ENCODE measurements at regions not wholly inside any gene's neighbourhood (a gene's known extent, or its start where the extent isn't known, plus 50 kb on each side); places are given as distances from the start of the nearest gene placed in this dataset.

DNA sequence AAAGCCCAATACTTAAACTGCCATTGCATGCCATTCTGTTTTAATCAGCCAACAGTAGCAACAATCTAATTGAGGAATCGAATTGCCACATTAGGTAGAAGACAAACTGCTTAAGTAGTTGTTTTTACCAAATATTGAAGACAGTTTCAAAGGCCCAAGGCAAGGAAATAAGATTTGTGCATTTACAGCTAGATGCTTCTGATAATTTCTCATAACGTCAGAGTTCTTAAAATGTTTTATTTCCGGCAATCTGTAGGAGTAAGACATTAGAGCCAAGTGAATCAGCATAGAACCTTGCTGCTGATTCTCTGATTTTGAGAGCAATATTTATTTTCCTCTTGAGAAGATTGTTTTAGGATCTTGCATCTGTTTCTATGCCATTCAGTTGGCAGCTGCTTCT is 174.3 kb downstream of the RBM43 start:
- in situ Hi-C loops (cut with MboI; ENCODE audit: low sequenced_read_pairs): no loop called here
- H3K4me3 ChIP-seq: no peak overlapping the region
- H3K36me3 ChIP-seq (replicated peaks): no peaks in the 10 kb centered on the region

GRCh38 chr2:151085181-151085611 is 176.5 kb downstream of the RBM43 start:
- Histone ChIP-seq H3K4me3 (no peak overlapping the region), H3K4me1 (peaks cover 12% of the 10 kb centered on the region), H3K36me3 (replicated peaks) (no peaks in the 10 kb centered on the region), H3K27me3 (ENCODE audit: low read depth) (no peaks in the 10 kb centered on the region), H3K9me3 (no peaks in the 10 kb centered on the region)
- in situ Hi-C loops (cut with MboI; ENCODE audit: low sequenced_read_pairs): no loop called here
- no peak for DNase-seq (ENCODE audit: low spot score in 2 of 2)

More for the DNA sequence above, 174.3 kb downstream of the RBM43 start:
- Histone ChIP-seq H3K4me1 (peaks cover 12% of the 10 kb centered on the region), H3K9me3 (no peaks in the 10 kb centered on the region), H3K27me3 (ENCODE audit: low read depth) (no peaks in the 10 kb centered on the region)
- no peak for DNase-seq (ENCODE audit: low spot score in 2 of 2)

- Histone ChIP-seq H3K27me3 (ENCODE audit: low read depth) (no peaks in the 10 kb centered on the region), H3K4me1 (peaks cover 12% of the 10 kb centered on the region), H3K9me3 (no peaks in the 10 kb centered on the region), H3K4me3 (no peak overlapping the region), H3K36me3 (replicated peaks) (no peaks in the 10 kb centered on the region)
- DNase-seq (ENCODE audit: low spot score in 2 of 2): peak in 1 of 2 experiments; percentile 35
- in situ Hi-C loops (cut with MboI; ENCODE audit: low sequenced_read_pairs): no loop called here
Measured at GRCh38 chr2:151083856-151084795, 177.5 kb downstream of the RBM43 start.

DNA sequence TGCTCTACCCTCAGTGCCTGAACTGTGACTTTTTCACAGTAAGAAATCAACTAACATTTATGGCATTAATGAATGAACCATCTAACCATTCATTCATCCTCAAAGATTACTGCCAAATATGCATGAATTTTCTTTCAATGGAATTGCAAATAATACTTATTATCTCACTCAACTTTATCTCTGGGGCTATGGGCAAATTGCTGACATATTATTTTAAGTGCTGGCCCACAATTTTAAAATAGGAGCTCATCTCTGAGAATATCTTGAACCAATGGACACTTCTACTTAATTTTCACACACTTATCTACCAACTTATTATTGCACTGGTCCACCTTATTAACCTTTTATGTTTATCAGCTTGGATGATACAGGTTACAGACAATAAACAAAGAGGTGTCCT is 182.8 kb downstream of the RBM43 start:
- in situ Hi-C loops (cut with MboI; ENCODE audit: low sequenced_read_pairs): no loop called here
- Histone ChIP-seq H3K9me3 (no peaks in the 10 kb centered on the region; the same call in 1 of the 2 replicates), H3K4me1 (peaks cover 3% of the 10 kb centered on the region), H3K4me3 (no peak overlapping the region), H3K27me3 (ENCODE audit: low read depth) (no peaks in the 10 kb centered on the region), H3K36me3 (replicated peaks) (no peaks in the 10 kb centered on the region)
- DNase-seq (ENCODE audit: low spot score in 2 of 2): no peak

- no peak overlapping the region for H3K4me3 ChIP-seq
- no peaks in the 10 kb centered on the region for H3K36me3 ChIP-seq (replicated peaks)
- no peak for DNase-seq (ENCODE audit: low spot score in 2 of 2)
- peaks cover 8% of the 10 kb centered on the region for H3K4me1 ChIP-seq
- no peaks in the 10 kb centered on the region for H3K27me3 ChIP-seq (ENCODE audit: low read depth)
- no peaks in the 10 kb centered on the region; the same call in 1 of the 2 replicates for H3K9me3 ChIP-seq
- in situ Hi-C loops (cut with MboI; ENCODE audit: low sequenced_read_pairs): loop anchor here (25.0 kb wide), 1 partner anchor 165 kb away; no protein-coding TSS in a partner anchor
Measured at GRCh38 chr2:151071906-151072305, 189.8 kb downstream of the RBM43 start.

- peak in 1 of 2 experiments; percentile 24 for DNase-seq (ENCODE audit: low spot score in 2 of 2)
- Histone ChIP-seq H3K9me3 (no peaks in the 10 kb centered on the region; the same call in 1 of the 2 replicates), H3K4me1 (peaks cover 8% of the 10 kb centered on the region), H3K27me3 (ENCODE audit: low read depth) (no peaks in the 10 kb centered on the region), H3K36me3 (replicated peaks) (no peaks in the 10 kb centered on the region), H3K4me3 (no peak overlapping the region)
- in situ Hi-C loops (cut with MboI; ENCODE audit: low sequenced_read_pairs): loop anchor here (25.0 kb wide), 1 partner anchor 166 kb away; no protein-coding TSS in a partner anchor
Measured at GRCh38 chr2:151071382-151071781, 190.3 kb downstream of the RBM43 start.

GRCh38 chr2:151070253-151070652 is 191.4 kb downstream of the RBM43 start:
- H3K9me3 ChIP-seq: no peaks in the 10 kb centered on the region; the same call in 1 of the 2 replicates
- H3K27me3 ChIP-seq (ENCODE audit: low read depth): no peaks in the 10 kb centered on the region
- DNase-seq (ENCODE audit: low spot score in 2 of 2): peak in 1 of 2 experiments; percentile 69
- H3K4me3 ChIP-seq: no peak overlapping the region
- no peaks in the 10 kb centered on the region for H3K36me3 ChIP-seq (replicated peaks)
- in situ Hi-C loops (cut with MboI; ENCODE audit: low sequenced_read_pairs): loop anchor here (25.0 kb wide), 1 partner anchor 167 kb away; no protein-coding TSS in a partner anchor
- H3K4me1 ChIP-seq: peaks cover 8% of the 10 kb centered on the region

GRCh38 chr2:151067658-151068369 is 193.8 kb downstream of the RBM43 start:
- peaks cover 19% of the 10 kb centered on the region for H3K4me1 ChIP-seq
- no peak for DNase-seq (ENCODE audit: low spot score in 2 of 2)
- in situ Hi-C loops (cut with MboI; ENCODE audit: low sequenced_read_pairs): loop anchor here (25.0 kb wide), 1 partner anchor 169 kb away; no protein-coding TSS in a partner anchor

DNA sequence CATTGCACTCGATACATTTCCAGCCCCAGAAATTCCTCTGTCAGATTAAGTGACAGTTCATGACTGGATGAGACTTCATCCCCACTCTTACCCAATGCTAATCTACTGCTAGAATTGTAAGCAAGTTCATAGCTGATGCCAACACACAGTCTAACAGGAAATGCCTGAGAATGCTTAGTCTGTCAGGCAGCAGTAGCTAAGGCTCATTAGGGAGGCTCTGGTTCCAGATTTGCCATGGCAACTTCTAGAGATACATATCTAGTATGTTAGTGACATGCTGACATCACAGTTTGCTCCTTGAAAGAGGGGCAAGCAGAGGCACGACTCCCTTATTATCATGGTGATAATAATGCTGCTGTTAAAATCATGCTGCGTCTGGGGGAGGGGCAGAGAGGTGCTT is 198.4 kb downstream of the RBM43 start:
- H3K4me1 ChIP-seq: peaks cover 12% of the 10 kb centered on the region
- peak; percentile 75 to 87 for DNase-seq (ENCODE audit: low spot score in 2 of 2)
- H3K9me3 ChIP-seq: no peaks in the 10 kb centered on the region
- no peaks in the 10 kb centered on the region for H3K36me3 ChIP-seq (replicated peaks)
- in situ Hi-C loops (cut with MboI; ENCODE audit: low sequenced_read_pairs): loop anchor here (25.0 kb wide), 1 partner anchor 174 kb away; no protein-coding TSS in a partner anchor
- no peak overlapping the region for H3K4me3 ChIP-seq
- no peaks in the 10 kb centered on the region for H3K27me3 ChIP-seq (ENCODE audit: low read depth)

More at GRCh38 chr2:151067658-151068369, 193.8 kb downstream of the RBM43 start:
- no peak overlapping the region for H3K4me3 ChIP-seq
- no peaks in the 10 kb centered on the region for H3K27me3 ChIP-seq (ENCODE audit: low read depth)
- H3K36me3 ChIP-seq (replicated peaks): no peaks in the 10 kb centered on the region
- H3K9me3 ChIP-seq: no peaks in the 10 kb centered on the region

DNA sequence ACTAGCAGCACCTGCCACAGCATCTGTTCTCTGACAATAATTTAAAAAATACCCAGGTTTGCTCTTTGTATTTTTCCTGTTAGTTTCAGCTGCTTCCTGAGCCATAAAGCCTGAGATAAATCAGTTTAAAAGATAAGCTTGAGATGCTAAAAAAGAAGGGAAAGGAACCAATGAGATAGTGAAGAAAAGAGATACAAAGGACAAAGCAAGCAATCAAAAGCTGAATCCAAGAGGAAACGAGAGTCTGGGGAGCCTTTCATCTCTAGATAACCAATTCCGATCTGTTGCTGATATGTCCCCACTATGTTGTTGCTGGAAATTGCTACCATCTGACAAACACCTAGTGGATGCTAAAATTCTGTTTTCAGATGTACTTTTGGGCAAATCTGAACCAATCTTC is 201.4 kb downstream of the RBM43 start:
- H3K9me3 ChIP-seq: no peaks in the 10 kb centered on the region
- in situ Hi-C loops (cut with MboI; ENCODE audit: low sequenced_read_pairs): loop anchor here (25.0 kb wide), 1 partner anchor 177 kb away; no protein-coding TSS in a partner anchor
- H3K27me3 ChIP-seq (ENCODE audit: low read depth): no peaks in the 10 kb centered on the region
- H3K36me3 ChIP-seq (replicated peaks): no peaks in the 10 kb centered on the region
- H3K4me3 ChIP-seq: no peak overlapping the region
- DNase-seq (ENCODE audit: low spot score in 2 of 2): no peak
- H3K4me1 ChIP-seq: peaks cover 12% of the 10 kb centered on the region

DNA sequence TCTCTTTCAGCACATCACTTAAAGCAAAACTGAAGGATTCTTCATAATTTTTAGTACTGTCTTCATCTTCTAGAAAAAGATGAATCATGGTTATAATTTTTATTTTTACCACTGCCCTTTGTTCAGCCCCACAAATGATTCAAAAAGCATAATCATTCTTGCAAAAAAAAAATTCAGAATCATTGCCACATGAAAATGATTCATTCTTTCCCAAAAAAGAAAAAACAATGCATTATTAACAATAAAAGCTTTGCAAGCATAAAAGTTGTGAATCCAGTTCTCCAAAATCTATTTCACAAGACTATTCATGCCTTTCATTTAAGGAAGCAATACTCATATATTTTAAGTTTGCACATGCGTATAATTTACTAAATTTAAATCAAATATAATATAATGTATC is 204.8 kb downstream of the RBM43 start:
- no peak for DNase-seq (ENCODE audit: low spot score in 2 of 2)
- Histone ChIP-seq H3K4me3 (no peak overlapping the region), H3K27me3 (ENCODE audit: low read depth) (no peaks in the 10 kb centered on the region), H3K9me3 (no peaks in the 10 kb centered on the region), H3K4me1 (no peaks in the 10 kb centered on the region), H3K36me3 (replicated peaks) (no peaks in the 10 kb centered on the region)
- in situ Hi-C loops (cut with MboI; ENCODE audit: low sequenced_read_pairs): loop anchor here (25.0 kb wide), 1 partner anchor 180 kb away; no protein-coding TSS in a partner anchor

- DNase-seq (ENCODE audit: low spot score in 2 of 2): no peak
- no peaks in the 10 kb centered on the region for H3K4me1 ChIP-seq
- no peaks in the 10 kb centered on the region for H3K36me3 ChIP-seq (replicated peaks)
- no peaks in the 10 kb centered on the region for H3K27me3 ChIP-seq (ENCODE audit: low read depth)
- in situ Hi-C loops (cut with MboI; ENCODE audit: low sequenced_read_pairs): loop anchor here (25.0 kb wide), 1 partner anchor 184 kb away; no protein-coding TSS in a partner anchor
- H3K9me3 ChIP-seq: no peaks in the 10 kb centered on the region
- no peak overlapping the region for H3K4me3 ChIP-seq
Measured at GRCh38 chr2:151053661-151053990, 208.0 kb downstream of the RBM43 start.

DNA sequence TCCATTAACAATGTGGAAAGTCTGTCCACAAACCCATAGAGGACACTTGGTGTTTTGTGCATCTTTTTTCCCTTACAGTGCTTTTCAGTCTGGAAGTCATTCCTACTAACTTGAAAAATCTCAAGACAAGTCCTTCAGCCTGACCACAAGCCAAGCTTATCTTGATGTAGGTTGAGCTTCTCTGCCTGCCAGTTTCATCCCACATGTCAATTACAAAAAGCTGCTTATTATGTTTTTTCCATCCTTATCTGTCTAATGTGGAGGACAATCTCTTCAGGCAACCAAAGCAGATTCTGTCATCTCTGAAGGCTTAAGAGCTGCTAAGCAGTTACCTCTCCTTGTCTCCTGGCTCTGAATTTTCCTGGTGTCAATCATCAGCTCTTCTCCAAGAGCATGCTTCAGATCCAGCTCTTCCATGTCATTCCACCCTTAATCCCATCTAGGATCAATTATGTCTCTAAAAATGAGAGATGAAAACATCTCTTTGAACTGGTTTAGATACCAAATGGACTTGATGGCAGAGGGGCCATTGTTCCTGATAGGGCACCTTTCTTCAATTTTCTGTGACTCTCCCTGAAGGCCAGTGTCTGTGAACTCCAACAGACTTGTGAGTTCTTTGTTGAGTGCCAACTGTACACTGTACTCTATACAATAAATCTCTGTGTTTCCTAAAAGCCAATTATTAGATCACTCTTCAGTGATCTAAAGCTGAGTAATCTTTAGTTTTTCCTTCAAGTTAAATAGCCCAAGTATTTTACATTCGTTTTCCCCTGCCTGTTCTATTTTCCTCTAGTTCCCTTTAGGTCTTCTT is 208.6 kb downstream of the RBM43 start:
- no peaks in the 10 kb centered on the region for H3K36me3 ChIP-seq (replicated peaks)
- no peaks in the 10 kb centered on the region for H3K4me1 ChIP-seq
- H3K4me3 ChIP-seq: no peak overlapping the region
- no peaks in the 10 kb centered on the region for H3K27me3 ChIP-seq (ENCODE audit: low read depth)
- in situ Hi-C loops (cut with MboI; ENCODE audit: low sequenced_read_pairs): loop anchor here (25.0 kb wide), 1 partner anchor 184 kb away; no protein-coding TSS in a partner anchor
- no peak for DNase-seq (ENCODE audit: low spot score in 2 of 2)
- H3K9me3 ChIP-seq: no peaks in the 10 kb centered on the region
